ENCODE measurements at regions not wholly inside any gene's neighbourhood (a gene's known extent, or its start where the extent isn't known, plus 50 kb on each side); places are given as distances from the start of the nearest gene placed in this dataset.

DNA sequence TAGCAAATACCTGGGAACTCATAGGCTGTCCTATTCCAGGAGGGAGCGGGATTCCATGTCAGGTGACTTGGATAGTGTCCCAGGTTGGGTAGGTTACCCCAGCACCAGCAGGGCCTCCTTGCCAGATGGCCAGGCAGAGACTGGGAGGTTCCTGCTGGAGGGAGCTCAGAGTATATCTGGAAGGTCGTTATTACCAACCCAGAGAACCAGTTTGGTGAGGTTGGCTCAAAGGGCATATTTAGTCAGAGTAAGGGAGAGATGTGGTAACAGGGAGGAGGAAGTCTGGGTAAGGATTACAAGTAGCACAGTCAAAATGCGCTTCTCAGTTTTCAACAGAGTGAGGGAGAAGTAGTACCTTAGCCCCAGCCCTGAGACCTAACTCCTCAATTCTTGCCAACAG lies 53.3 kb upstream of the LNX1 start:
- Histone ChIP-seq H3K4me3 (ENCODE audit: low read depth in 1 of 2, low read length in 2 of 2) (no peak overlapping the region), H3K9me3 (ENCODE audit: control insufficient read depth in 2 of 2, insufficient read depth in 1 of 2, low read depth in 1 of 2, low read length in 1 of 2) (no peaks in the 10 kb centered on the region), H3K27me3 (ENCODE audit: control insufficient read depth in 1 of 2, insufficient read depth in 2 of 2, low read length in 2 of 2) (no peaks in the 10 kb centered on the region), H3K36me3 (ENCODE audit: control insufficient read depth in 2 of 2, insufficient read depth in 2 of 2, low read length in 1 of 2) (no peaks in the 10 kb centered on the region), H3K4me1 (ENCODE audit: control insufficient read depth in 2 of 2, insufficient read depth in 2 of 2, low read length in 1 of 2) (peaks cover 0 to 4% of the 10 kb centered on the region in 2 donors), H3K27ac (ENCODE audit: low read depth in 2 of 2, low read length in 1 of 2) (peak overlapping the region; percentile 78 to 83)
- 46 to 52% methylated on average over 3 of the region's 3 CpGs for WGBS, 2 donors
